OCI-LY7 (cell line): ENCODE measurements at regions not wholly inside any gene's neighbourhood (a gene's known extent, or its start where the extent isn't known, plus 50 kb on each side); places are given as distances from the start of the nearest gene placed in this dataset.
A peak's percentile ranks its signal among the peaks of the same experiment; 100 is the strongest.

Experiments used
- BruUV-seq: library from RNA; stranded (reverse); fragments of 400-500 nt; replicated peaks from 2 replicates; lab custom pipeline; 2021; lab: Mats Ljungman, UMichigan
- CTCF ChIA-PET: fragments of 300-600 bp; sonication (Branson Sonifier 250); formaldehyde crosslinking; loops from one replicate; lab custom pipeline; 2022; ENCODE audit warnings: antibody characterized with exemption; ENCODE audit not compliant: unreplicated experiment; lab: Charles Lee
- POLR2A ChIA-PET: fragments of 300-600 bp; sonication (Branson Sonifier 250); formaldehyde crosslinking; loops from one replicate; lab custom pipeline; 2022; ENCODE audit warnings: antibody characterized with exemption; lab: Charles Lee
- DNase-seq: peaks from one replicate; pipeline ENCODE4 v3.0.0-alpha.2; 2015; ENCODE audit warnings: low spot score
- H2AFZ ChIP-seq: fragments of 200-600 bp; sonication (generic), shearing (Covaris generic); 2 replicates; pipeline ENCODE4 v1.6.1; 2014; ENCODE audit warnings: mild to moderate bottlenecking, antibody characterized with exemption, low read length, moderate library complexity
- H3K27ac ChIP-seq: fragments of 200-600 bp; sonication (generic); 2 replicates; pipeline ENCODE4 v1.5.1; 2014; ENCODE audit warnings: mixed run types, low read depth, mild to moderate bottlenecking, moderate library complexity, low read length, inconsistent platforms; ENCODE audit not compliant: poor library complexity, severe bottlenecking
- H3K36me3 ChIP-seq: fragments of 200-600 bp; sonication (generic); 2 replicates; pipeline ENCODE4 v1.6.1; 2014; ENCODE audit warnings: mild to moderate bottlenecking, antibody characterized with exemption, low read length, moderate library complexity, mixed read lengths; ENCODE audit not compliant: insufficient read depth
- H3K4me1 ChIP-seq: fragments of 200-600 bp; sonication (generic); 2 replicates; pipeline ENCODE4 v1.5.1; 2014; ENCODE audit warnings: mild to moderate bottlenecking, low read length; ENCODE audit not compliant: insufficient read depth, poor library complexity, severe bottlenecking
- H3K4me2 ChIP-seq: fragments of 200-600 bp; sonication (generic); 2 replicates; pipeline ENCODE4 v1.6.1; 2014; ENCODE audit warnings: mild to moderate bottlenecking, low read length
- H3K4me3 ChIP-seq: fragments of 200-600 bp; sonication (generic); 2 replicates; pipeline ENCODE4 v1.5.1; 2014; ENCODE audit warnings: mild to moderate bottlenecking, low read depth, low read length; ENCODE audit not compliant: poor library complexity, severe bottlenecking
- H3K79me2 ChIP-seq: fragments of 200-600 bp; sonication (generic); 2 replicates; pipeline ENCODE4 v1.6.1; 2016; ENCODE audit warnings: low read depth, mild to moderate bottlenecking, low read length, moderate library complexity, mixed read lengths; ENCODE audit not compliant: insufficient read depth
- H3K9me2 ChIP-seq: fragments of 200-600 bp; sonication (generic); 2 replicates; pipeline ENCODE4 v1.6.1; 2016; ENCODE audit warnings: mild to moderate bottlenecking, low read length, mixed read lengths; ENCODE audit not compliant: insufficient read depth
- H3K9me3 ChIP-seq: fragments of 200-600 bp; sonication (generic); 2 replicates; pipeline ENCODE4 v1.6.1; 2014; ENCODE audit warnings: mild to moderate bottlenecking, mixed run types, low read length, mixed read lengths
- H4K20me1 ChIP-seq: fragments of 200-600 bp; sonication (generic); 2 replicates; pipeline ENCODE4 v1.6.1; 2014; ENCODE audit warnings: mild to moderate bottlenecking, antibody characterized with exemption, low read length, moderate library complexity, mixed read lengths; ENCODE audit not compliant: insufficient read depth
- CTCF ChIP-seq: fragments of 200-600 bp; sonication (generic); conservative IDR thresholded peaks from 2 replicates; pipeline ENCODE4 v1.5.1; 2014; ENCODE audit warnings: mild to moderate bottlenecking, antibody characterized with exemption, low read length, moderate library complexity, mixed read lengths
- EZH2phosphoT487 ChIP-seq: fragments of 200-600 bp; sonication (generic); IDR thresholded peaks from 2 replicates; pipeline ENCODE4 v1.6.1; 2018; ENCODE audit warnings: low read depth, borderline replicate concordance, mild to moderate bottlenecking, mixed run types, antibody characterized with exemption, low read length, moderate library complexity, mixed read lengths
- intact Hi-C: fragments of 100-400 bp; cut with micrococcal nuclease; formaldehyde crosslinking; loops from one replicate; pipeline ENCODE4 v1.10.0; 2022; ENCODE audit not compliant: unreplicated experiment

- Histone ChIP-seq H3K27ac (no peak overlapping the region), H3K79me2 (no peaks in the 10 kb centered on the region), H3K4me1 (peaks cover 30% of the 10 kb centered on the region), H3K9me3 (no peaks in the 10 kb centered on the region), H4K20me1 (no peaks in the 10 kb centered on the region), H3K4me3 (no peak overlapping the region), H3K9me2 (no peaks in the 10 kb centered on the region), H3K36me3 (no peaks in the 10 kb centered on the region), H2AFZ (no peak overlapping the region), H3K4me2 (no peak overlapping the region)
- no TSS peak for BruUV-seq
- no peak for TF ChIP-seq EZH2phosphoT487
- TF ChIP-seq CTCF = no peak; the same call in 1 of the 2 replicates
- intact Hi-C loops = loop anchor here (5.0 kb wide), 1 partner anchor 248 kb away; no protein-coding TSS in a partner anchor
- no peak for DNase-seq
- POLR2A ChIA-PET = no interaction called here
- CTCF ChIA-PET = no interaction called here
These were observed 459.7 kb downstream of the GXYLT1 start for GRCh38 chr12:41684997-41685396.

GRCh38 chr12:41683513-41684240 lies 461.0 kb downstream of the GXYLT1 start:
- POLR2A ChIA-PET = interaction anchor here (0.7 to 1.6 kb wide), 4 partner anchors 12 to 244 kb away, joined by 3 to 5 read pairs (median 3); no protein-coding TSS in a partner anchor
- peak; percentile 17 for DNase-seq
- BruUV-seq = no TSS peak
- Histone ChIP-seq H3K79me2 (no peaks in the 10 kb centered on the region), H3K9me2 (no peaks in the 10 kb centered on the region), H3K4me3 (peak overlapping the region; percentile 31), H2AFZ (peak overlapping the region; percentile 66), H3K36me3 (no peaks in the 10 kb centered on the region), H3K4me2 (peak overlapping the region; percentile 59), H4K20me1 (no peaks in the 10 kb centered on the region), H3K9me3 (no peaks in the 10 kb centered on the region), H3K4me1 (peaks cover 30% of the 10 kb centered on the region), H3K27ac (peak overlapping the region; percentile 71)
- intact Hi-C loops = loop anchor here (2.0 to 5.0 kb wide), 2 partner anchors 246 to 333 kb away; no protein-coding TSS in a partner anchor
- no peak for TF ChIP-seq EZH2phosphoT487
- CTCF ChIA-PET = no interaction called here

GRCh38 chr12:41683023-41683422 lies 461.7 kb downstream of the GXYLT1 start:
- Histone ChIP-seq H3K9me3 (no peaks in the 10 kb centered on the region), H3K4me3 (peak overlapping the region; percentile 31), H3K36me3 (no peaks in the 10 kb centered on the region), H3K4me1 (peaks cover 30% of the 10 kb centered on the region), H3K9me2 (no peaks in the 10 kb centered on the region), H3K79me2 (no peaks in the 10 kb centered on the region), H2AFZ (peak overlapping the region; percentile 66; the same call in 1 of the 2 replicates), H4K20me1 (no peaks in the 10 kb centered on the region), H3K4me2 (peak overlapping the region; percentile 59), H3K27ac (peak overlapping the region; percentile 71)
- ChIA-PET CTCF (no interaction called here), POLR2A (interaction anchor here (0.7 to 1.6 kb wide), 3 partner anchors 13 to 243 kb away, joined by 3 to 5 read pairs (median 3); no protein-coding TSS in a partner anchor)
- BruUV-seq = no TSS peak
- intact Hi-C loops = loop anchor here (2.0 to 5.0 kb wide), 2 partner anchors 246 to 334 kb away; no protein-coding TSS in a partner anchor
- peak; percentile 90 for DNase-seq
- no peak for TF ChIP-seq CTCF
- no peak for TF ChIP-seq EZH2phosphoT487
